Prostate gland (tissue), 2 donors: ENCODE measurements at regions not wholly inside any gene's neighbourhood (a gene's known extent, or its start where the extent isn't known, plus 50 kb on each side); places are given as distances from the start of the nearest gene placed in this dataset.

Source experiments
- DNase-seq: peaks from one replicate; pipeline ENCODE4 v3.0.0-alpha.2; 2019; ENCODE audit warnings: low spot score
- H3K27ac ChIP-seq, 2 donors: fragments of 200-600 bp; sonication (generic); 2 replicates each; pipeline ENCODE4 v1.5.1; 2017 to 2019
- H3K27me3 ChIP-seq: fragments of 200-600 bp; sonication (generic); replicated peaks from 2 replicates; pipeline ENCODE4 v1.5.1; 2019; ENCODE audit not compliant: insufficient read depth
- H3K36me3 ChIP-seq, 2 donors: fragments of 200-600 bp; sonication (generic); 1 replicate in 1 of 2; 2 replicates in 1 of 2; pipeline versions ENCODE4 v1.5.1 to v1.8.1; 2017 to 2019
- H3K4me1 ChIP-seq: fragments of 200-600 bp; sonication (generic); replicated peaks from 2 replicates; pipeline ENCODE4 v1.5.1; 2019
- H3K4me3 ChIP-seq, 2 donors: fragments of 200-600 bp; sonication (generic); 2 replicates each; pipeline ENCODE4 v1.5.1; 2017 to 2019
- H3K9me3 ChIP-seq: fragments of 200-600 bp; sonication (generic); 2 replicates; pipeline ENCODE4 v1.5.1; 2017
- POLR2A ChIP-seq: fragments of 450-650 bp; IDR thresholded peaks from one replicate; pipeline ENCODE4 v1.6.1; 2016; ENCODE audit warnings: antibody characterized with exemption, mild to moderate bottlenecking
- POLR2AphosphoS5 ChIP-seq: sonication (generic); formaldehyde crosslinking; IDR thresholded peaks from one replicate; pipeline ENCODE4 v1.6.1; 2017; ENCODE audit warnings: antibody characterized with exemption
- WGBS: methylation state at CpG from one replicate; pipeline ENCODE4 v1.1.5; 2018; 5-methylcytosine and 5-hydroxymethylcytosine counted together
- intact Hi-C: fragments of 100-400 bp; cut with DNase I; formaldehyde crosslinking; loops from one replicate; pipeline ENCODE4 v1.14.2; 2022
- TF ChIP-seq, protein P1 (sequence below), 4 experiments: fragments of 200-600 bp in 2 of 4; fragments of 450-650 bp in 2 of 4; sonication (generic) in 2 of 4; IDR thresholded peaks; 1 replicate in 3 of 4; 2 replicates in 1 of 4; pipeline ENCODE4 v1.5.1; 2016 to 2019; ENCODE audit warnings: antibody characterized with exemption in 4 of 4, mild to moderate bottlenecking in 2 of 4, moderate library complexity in 2 of 4

DNA sequence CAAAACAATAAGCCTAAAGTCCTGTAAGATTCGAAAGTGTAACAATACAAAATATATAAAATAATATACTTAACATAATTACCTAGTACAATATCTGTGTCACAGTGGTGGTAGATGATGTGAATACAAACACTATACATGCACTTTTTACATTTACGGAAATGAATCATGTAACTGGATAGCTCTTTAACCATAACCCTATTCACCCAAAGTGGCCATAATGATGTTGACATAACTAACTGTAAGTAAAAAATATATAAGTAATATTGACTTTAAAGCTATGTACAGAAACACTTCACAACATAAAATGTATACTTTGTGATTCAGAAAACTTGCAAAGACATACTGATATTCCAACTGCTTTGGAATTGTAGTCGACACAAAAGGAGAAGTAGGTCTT is 616.9 kb upstream of the SLC8A1 start:
- intact Hi-C loops: no loop called here
- H3K4me3 ChIP-seq: no peak overlapping the region
- H3K27me3 ChIP-seq: no peaks in the 10 kb centered on the region
- H3K9me3 ChIP-seq: no peaks in the 10 kb centered on the region
- H3K4me1 ChIP-seq: no peaks in the 10 kb centered on the region
- H3K36me3 ChIP-seq: no peaks in the 10 kb centered on the region
- 95% methylated on average over 3 of the region's 3 CpGs for WGBS
- no peak for DNase-seq
- TF ChIP-seq POLR2AphosphoS5: no peak
- TF ChIP-seq, protein P1, sequence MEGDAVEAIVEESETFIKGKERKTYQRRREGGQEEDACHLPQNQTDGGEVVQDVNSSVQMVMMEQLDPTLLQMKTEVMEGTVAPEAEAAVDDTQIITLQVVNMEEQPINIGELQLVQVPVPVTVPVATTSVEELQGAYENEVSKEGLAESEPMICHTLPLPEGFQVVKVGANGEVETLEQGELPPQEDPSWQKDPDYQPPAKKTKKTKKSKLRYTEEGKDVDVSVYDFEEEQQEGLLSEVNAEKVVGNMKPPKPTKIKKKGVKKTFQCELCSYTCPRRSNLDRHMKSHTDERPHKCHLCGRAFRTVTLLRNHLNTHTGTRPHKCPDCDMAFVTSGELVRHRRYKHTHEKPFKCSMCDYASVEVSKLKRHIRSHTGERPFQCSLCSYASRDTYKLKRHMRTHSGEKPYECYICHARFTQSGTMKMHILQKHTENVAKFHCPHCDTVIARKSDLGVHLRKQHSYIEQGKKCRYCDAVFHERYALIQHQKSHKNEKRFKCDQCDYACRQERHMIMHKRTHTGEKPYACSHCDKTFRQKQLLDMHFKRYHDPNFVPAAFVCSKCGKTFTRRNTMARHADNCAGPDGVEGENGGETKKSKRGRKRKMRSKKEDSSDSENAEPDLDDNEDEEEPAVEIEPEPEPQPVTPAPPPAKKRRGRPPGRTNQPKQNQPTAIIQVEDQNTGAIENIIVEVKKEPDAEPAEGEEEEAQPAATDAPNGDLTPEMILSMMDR (IDR thresholded peaks at IDR 0.05): no peak
- TF ChIP-seq POLR2A: no peak
- no peak overlapping the region for H3K27ac ChIP-seq

DNA sequence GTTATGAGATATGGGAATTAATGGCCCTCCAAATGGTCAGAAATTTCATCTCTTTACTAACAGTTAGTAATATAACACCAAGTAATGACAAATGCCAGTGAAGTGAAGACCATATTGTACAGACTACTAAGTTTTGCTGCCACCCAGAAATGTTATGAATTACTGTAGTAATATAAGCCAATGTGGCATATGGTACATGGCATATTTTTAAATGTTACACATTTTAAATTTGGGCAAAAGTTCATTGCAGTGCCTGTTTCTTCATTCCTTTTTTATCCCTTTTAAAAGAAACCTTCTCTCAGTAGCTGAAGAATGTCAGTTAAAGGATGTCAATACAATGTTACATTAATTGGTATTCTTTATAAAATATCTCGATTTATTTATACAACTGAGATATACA is 626.5 kb upstream of the SLC8A1 start:
- H3K9me3 ChIP-seq: no peaks in the 10 kb centered on the region
- H3K4me1 ChIP-seq: no peaks in the 10 kb centered on the region
- H3K27me3 ChIP-seq: no peaks in the 10 kb centered on the region
- H3K36me3 ChIP-seq: no peaks in the 10 kb centered on the region
- H3K27ac ChIP-seq: no peak overlapping the region
- no peak overlapping the region for H3K4me3 ChIP-seq
- intact Hi-C loops: no loop called here
- no peak for TF ChIP-seq POLR2AphosphoS5
- TF ChIP-seq, protein P1 (IDR thresholded peaks at IDR 0.05): no peak
- no peak for TF ChIP-seq POLR2A
- 97% methylated on average over 1 of the region's 1 CpG for WGBS
- DNase-seq: no peak

DNA sequence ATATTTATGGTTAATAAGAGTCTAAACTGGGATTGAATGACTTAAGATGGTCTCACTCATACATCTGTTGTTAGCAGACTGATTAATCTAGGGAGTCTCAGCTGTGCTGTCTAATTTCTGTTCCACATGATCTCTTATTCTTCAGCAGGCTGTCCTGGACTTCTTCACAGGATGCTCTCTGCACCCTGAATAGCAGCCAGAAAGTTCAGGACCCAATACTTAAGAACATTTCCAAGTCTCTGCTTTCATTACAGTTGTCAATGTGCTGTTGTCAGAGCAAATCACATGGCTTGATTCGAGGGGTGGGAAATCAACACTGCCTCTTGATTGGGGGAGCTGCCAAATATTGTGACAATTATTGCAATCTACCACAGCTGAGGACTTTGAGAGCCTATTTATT is 627.1 kb upstream of the SLC8A1 start:
- intact Hi-C loops: no loop called here
- no peaks in the 10 kb centered on the region for H3K9me3 ChIP-seq
- H3K27me3 ChIP-seq: no peaks in the 10 kb centered on the region
- no peak for DNase-seq
- no peaks in the 10 kb centered on the region for H3K4me1 ChIP-seq
- WGBS: 78% methylated on average over 1 of the region's 1 CpG
- H3K4me3 ChIP-seq: no peak overlapping the region
- H3K27ac ChIP-seq: no peak overlapping the region
- H3K36me3 ChIP-seq: no peaks in the 10 kb centered on the region
- TF ChIP-seq, protein P1 (IDR thresholded peaks at IDR 0.05): no peak
- TF ChIP-seq POLR2A (no peak), POLR2AphosphoS5 (no peak)

DNA sequence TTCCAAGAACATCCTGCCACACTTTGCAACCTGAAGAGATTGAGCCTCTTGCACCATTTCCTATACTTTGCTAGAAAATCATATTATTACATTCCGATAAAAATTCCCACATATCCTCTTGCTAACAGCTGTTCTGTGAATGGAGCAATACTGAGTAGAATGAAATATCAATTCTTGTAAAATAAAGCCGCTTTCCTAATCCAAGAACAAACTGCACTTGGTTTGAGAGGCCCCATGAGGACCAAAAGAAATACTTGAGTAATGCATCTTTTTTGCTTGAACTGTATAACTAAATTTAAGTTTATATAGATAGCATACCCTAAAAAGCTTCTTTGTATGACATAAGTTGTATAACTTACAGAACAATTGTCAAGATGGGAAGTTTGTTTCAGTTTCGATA is 632.4 kb upstream of the SLC8A1 start:
- WGBS: 80% methylated on average over 3 of the region's 3 CpGs
- intact Hi-C loops: no loop called here
- TF ChIP-seq POLR2A: no peak
- TF ChIP-seq, protein P1 (IDR thresholded peaks at IDR 0.05): no peak
- TF ChIP-seq POLR2AphosphoS5: no peak
- Histone ChIP-seq H3K36me3 (no peaks in the 10 kb centered on the region), H3K4me3 (no peak overlapping the region), H3K4me1 (no peaks in the 10 kb centered on the region), H3K9me3 (no peaks in the 10 kb centered on the region), H3K27me3 (no peaks in the 10 kb centered on the region), H3K27ac (no peak overlapping the region)
- DNase-seq: no peak

DNA sequence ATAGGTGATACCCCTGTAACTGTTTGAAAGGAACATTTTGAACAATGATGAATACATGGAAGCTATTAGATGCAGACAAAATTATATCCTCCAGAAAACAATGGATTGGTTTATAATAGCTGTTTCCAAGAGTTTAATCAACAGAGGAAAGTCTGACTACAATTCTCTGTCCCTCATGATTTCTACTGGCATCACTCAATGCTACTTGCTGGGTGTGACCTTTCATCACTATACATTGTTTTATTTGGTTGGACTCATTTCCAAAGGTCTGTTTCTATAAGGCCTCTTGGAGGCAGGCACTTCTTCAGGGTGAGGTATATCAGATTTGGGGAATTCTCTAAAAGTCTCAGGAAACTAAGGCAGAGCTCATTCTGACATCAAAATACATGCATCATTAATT is 636.1 kb upstream of the SLC8A1 start:
- DNase-seq: no peak
- H3K4me1 ChIP-seq: no peaks in the 10 kb centered on the region
- TF ChIP-seq POLR2AphosphoS5 (no peak), POLR2A (no peak)
- TF ChIP-seq, protein P1 (IDR thresholded peaks at IDR 0.05): no peak
- no peaks in the 10 kb centered on the region for H3K27me3 ChIP-seq
- no peak overlapping the region for H3K27ac ChIP-seq
- H3K4me3 ChIP-seq: no peak overlapping the region
- no peaks in the 10 kb centered on the region for H3K36me3 ChIP-seq
- H3K9me3 ChIP-seq: no peaks in the 10 kb centered on the region
- intact Hi-C loops: no loop called here
